ENCODE measurements at regions not wholly inside any gene's neighbourhood (a gene's known extent, or its start where the extent isn't known, plus 50 kb on each side); places are given as distances from the start of the nearest gene placed in this dataset.

- Histone ChIP-seq H3K4me3 (ENCODE audit: low read depth, low read length, poor library complexity, severe bottlenecking) (no peak overlapping the region), H3K79me2 (ENCODE audit: insufficient read depth, low read length) (no peaks in the 10 kb centered on the region), H3K36me3 (ENCODE audit: insufficient read depth, low read length) (no peaks in the 10 kb centered on the region), H3K9me2 (ENCODE audit: low read depth, low read length) (no peaks in the 10 kb centered on the region), H2AFZ (ENCODE audit: low read length) (no peak overlapping the region), H3K4me2 (ENCODE audit: low read length) (no peak overlapping the region), H3K27ac (ENCODE audit: low read depth, low read length, poor library complexity, severe bottlenecking) (no peak overlapping the region), H4K20me1 (ENCODE audit: insufficient read depth, low read length) (no peaks in the 10 kb centered on the region), H3F3A (ENCODE audit: insufficient read depth, low read length) (no peaks in the 10 kb centered on the region), H3K27me3 (ENCODE audit: insufficient read depth, low read length) (no peaks in the 10 kb centered on the region), H3K9me3 (ENCODE audit: low read length) (no peaks in the 10 kb centered on the region), H3K4me1 (ENCODE audit: insufficient read depth, low read length, severe bottlenecking) (no peaks in the 10 kb centered on the region), H3K9ac (ENCODE audit: low read length) (no peak overlapping the region)
- TF ChIP-seq CTCF (IDR thresholded peaks at IDR 0.05; ENCODE audit: low read length): no peak
- TF ChIP-seq EZH2 (IDR thresholded peaks at IDR 0.05; ENCODE audit: borderline replicate concordance, low read length): no peak
These were observed 131.0 kb upstream of the BRINP1 start for GRCh38 chr9:119500072-119500771.

DNA sequence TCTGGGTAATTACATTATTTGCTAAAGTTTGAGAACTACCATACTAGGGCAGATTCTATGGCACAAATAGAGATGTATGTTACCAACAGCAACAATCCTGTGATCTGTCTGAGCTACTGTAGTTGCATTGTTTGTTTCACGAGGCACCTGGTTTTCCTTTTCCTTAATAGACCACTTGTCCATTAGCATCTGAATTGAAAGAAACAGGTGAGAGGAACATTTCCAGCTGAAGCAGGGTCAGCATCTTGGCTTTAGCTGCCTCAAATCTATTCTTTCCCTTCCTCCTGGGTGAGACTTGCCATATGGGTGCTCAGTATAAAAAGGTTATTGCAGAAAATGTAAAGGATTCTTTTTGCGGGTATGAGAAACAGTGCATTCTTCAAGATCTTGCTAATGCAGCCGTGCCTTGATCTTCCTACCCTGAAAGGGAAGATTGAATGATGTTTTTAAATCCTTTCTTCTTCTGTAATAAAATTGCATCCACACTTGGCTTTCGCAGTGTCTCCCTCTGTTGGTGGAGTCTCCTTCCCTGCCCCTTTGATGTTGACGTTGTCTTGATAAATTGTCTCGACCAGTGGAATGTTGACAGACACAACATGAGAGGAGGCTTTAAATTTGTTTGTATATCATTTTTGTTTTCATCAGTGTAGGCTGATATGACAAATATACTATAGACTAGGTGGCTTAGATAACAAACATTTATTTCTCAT is 118.0 kb upstream of the BRINP1 start:
- Histone ChIP-seq H3K4me3 (ENCODE audit: low read depth, low read length, poor library complexity, severe bottlenecking) (no peak overlapping the region), H3K4me1 (ENCODE audit: insufficient read depth, low read length, severe bottlenecking) (no peaks in the 10 kb centered on the region), H3K9ac (ENCODE audit: low read length) (no peak overlapping the region), H3K36me3 (ENCODE audit: insufficient read depth, low read length) (no peaks in the 10 kb centered on the region), H3K9me2 (ENCODE audit: low read depth, low read length) (no peaks in the 10 kb centered on the region), H3K79me2 (ENCODE audit: insufficient read depth, low read length) (no peaks in the 10 kb centered on the region), H3K9me3 (ENCODE audit: low read length) (no peaks in the 10 kb centered on the region), H2AFZ (ENCODE audit: low read length) (no peak overlapping the region), H3F3A (ENCODE audit: insufficient read depth, low read length) (no peaks in the 10 kb centered on the region), H3K27ac (ENCODE audit: low read depth, low read length, poor library complexity, severe bottlenecking) (no peak overlapping the region), H3K27me3 (ENCODE audit: insufficient read depth, low read length) (no peaks in the 10 kb centered on the region), H3K4me2 (ENCODE audit: low read length) (no peak overlapping the region), H4K20me1 (ENCODE audit: insufficient read depth, low read length) (no peaks in the 10 kb centered on the region)
- no peak for TF ChIP-seq CTCF (IDR thresholded peaks at IDR 0.05; ENCODE audit: low read length)
- no peak for TF ChIP-seq EZH2 (IDR thresholded peaks at IDR 0.05; ENCODE audit: borderline replicate concordance, low read length)

DNA sequence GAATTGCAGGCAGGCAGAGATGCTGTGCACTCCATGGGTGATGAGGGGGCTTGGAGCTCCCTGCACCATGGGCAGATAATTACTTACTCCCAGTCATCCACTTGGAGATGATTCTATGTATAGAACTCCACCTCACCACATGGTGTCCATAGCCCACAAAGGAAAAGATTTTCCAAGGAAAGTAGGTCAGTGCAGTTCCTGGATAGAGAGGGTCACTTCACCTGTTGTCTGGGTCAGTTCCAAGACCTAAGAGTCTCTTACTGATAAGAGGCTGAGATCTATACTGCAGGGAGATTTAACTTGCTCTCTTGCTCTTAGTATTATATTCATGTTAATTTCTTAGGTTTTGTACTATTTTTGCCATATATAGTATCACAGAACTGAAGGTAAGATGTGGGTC is 113.9 kb upstream of the BRINP1 start:
- Histone ChIP-seq H3F3A (ENCODE audit: insufficient read depth, low read length) (no peaks in the 10 kb centered on the region), H3K27me3 (ENCODE audit: insufficient read depth, low read length) (no peaks in the 10 kb centered on the region), H2AFZ (ENCODE audit: low read length) (no peak overlapping the region), H3K9me3 (ENCODE audit: low read length) (no peaks in the 10 kb centered on the region), H3K27ac (ENCODE audit: low read depth, low read length, poor library complexity, severe bottlenecking) (no peak overlapping the region), H4K20me1 (ENCODE audit: insufficient read depth, low read length) (no peaks in the 10 kb centered on the region), H3K9ac (ENCODE audit: low read length) (no peak overlapping the region), H3K4me1 (ENCODE audit: insufficient read depth, low read length, severe bottlenecking) (no peaks in the 10 kb centered on the region), H3K9me2 (ENCODE audit: low read depth, low read length) (no peaks in the 10 kb centered on the region), H3K4me2 (ENCODE audit: low read length) (no peak overlapping the region), H3K4me3 (ENCODE audit: low read depth, low read length, poor library complexity, severe bottlenecking) (no peak overlapping the region), H3K36me3 (ENCODE audit: insufficient read depth, low read length) (no peaks in the 10 kb centered on the region), H3K79me2 (ENCODE audit: insufficient read depth, low read length) (no peaks in the 10 kb centered on the region)
- TF ChIP-seq CTCF (IDR thresholded peaks at IDR 0.05; ENCODE audit: low read length): no peak
- TF ChIP-seq EZH2 (IDR thresholded peaks at IDR 0.05; ENCODE audit: borderline replicate concordance, low read length): no peak

Measured in OCI-LY1 (cell line).